Astrocyte (in vitro differentiated cells and primary cell): ENCODE measurements at regions not wholly inside any gene's neighbourhood (a gene's known extent, or its start where the extent isn't known, plus 50 kb on each side); places are given as distances from the start of the nearest gene placed in this dataset.

Experiments used
- CTCF ChIP-seq: IDR thresholded peaks from 2 replicates; pipeline ENCODE4 v1.5.1; 2011; ENCODE audit warnings: low read depth, mild to moderate bottlenecking, inconsistent platforms, low read length, moderate library complexity; ENCODE audit not compliant: insufficient read depth
- EZH2 ChIP-seq: IDR thresholded peaks from 2 replicates; pipeline ENCODE4 v1.6.1; 2012; ENCODE audit warnings: mild to moderate bottlenecking, low read length, inconsistent platforms; ENCODE audit not compliant: insufficient read depth

GRCh38 chr15:63434576-63435186 is 53.0 kb upstream of the CA12 start:
- no peak for TF ChIP-seq CTCF
- no peak for TF ChIP-seq EZH2
